ENCODE measurements at regions not wholly inside any gene's neighbourhood (a gene's known extent, or its start where the extent isn't known, plus 50 kb on each side); places are given as distances from the start of the nearest gene placed in this dataset.

DNA sequence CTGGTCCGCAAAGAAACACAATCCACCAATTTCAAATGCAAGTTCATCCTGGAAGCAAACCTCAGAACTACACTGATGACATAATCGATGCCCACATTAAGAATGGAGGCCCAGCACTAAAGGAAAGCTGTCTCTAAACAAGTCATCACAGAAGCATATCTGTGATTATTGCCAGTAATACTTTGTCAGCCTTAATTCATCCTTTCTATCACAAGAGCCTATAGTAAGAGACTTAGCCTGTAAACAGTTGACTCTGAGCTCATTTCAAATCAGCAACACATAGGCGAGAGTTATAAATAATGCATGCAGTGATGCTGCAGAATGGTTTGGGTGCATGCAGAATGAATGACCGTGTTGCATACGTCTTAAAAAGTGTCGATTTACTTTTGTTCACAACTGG, 105.9 kb upstream of the ZFP42 start:
- TF ChIP-seq CTCF (IDR thresholded peaks at IDR 0.05) (no peak), EP300 (IDR thresholded peaks at IDR 0.05) (no peak)
